ENCODE measurements at regions not wholly inside any gene's neighbourhood (a gene's known extent, or its start where the extent isn't known, plus 50 kb on each side); places are given as distances from the start of the nearest gene placed in this dataset.

- H3K4me3 ChIP-seq (ENCODE audit: low read length in 2 of 2), result no peak overlapping the region
- H3K9me3 ChIP-seq (ENCODE audit: control insufficient read depth in 2 of 2, low read length in 2 of 2), result no peaks in the 10 kb centered on the region
- H3K27me3 ChIP-seq (ENCODE audit: control insufficient read depth in 1 of 2, insufficient read depth in 2 of 2, low read length in 2 of 2), result peaks cover 0 to 5% of the 10 kb centered on the region in 2 donors
- H3K9ac ChIP-seq (ENCODE audit: low read length in 2 of 2), result no peak overlapping the region
- H3K4me1 ChIP-seq (ENCODE audit: control insufficient read depth, insufficient read depth, low read length), result no peaks in the 10 kb centered on the region
- H3K36me3 ChIP-seq (ENCODE audit: control insufficient read depth in 2 of 2, insufficient read depth in 2 of 2, low read length in 2 of 2), result no peaks in the 10 kb centered on the region
- H3K27ac ChIP-seq (ENCODE audit: low read length), result no peak overlapping the region
Observed at GRCh38 chr7:131737746-131738465, 181.5 kb upstream of the PODXL start.

- Histone ChIP-seq H3K27me3 (ENCODE audit: control insufficient read depth in 1 of 2, insufficient read depth in 2 of 2, low read length in 2 of 2) (peaks cover 0 to 5% of the 10 kb centered on the region in 2 donors), H3K9ac (ENCODE audit: low read length in 2 of 2) (no peak overlapping the region), H3K36me3 (ENCODE audit: control insufficient read depth in 2 of 2, insufficient read depth in 2 of 2, low read length in 2 of 2) (no peaks in the 10 kb centered on the region)
Observed at GRCh38 chr7:131735101-131735500, 178.7 kb upstream of the PODXL start.

GRCh38 chr7:131733604-131734003, 177.2 kb upstream of the PODXL start:
- Histone ChIP-seq H3K4me1 (ENCODE audit: control insufficient read depth, insufficient read depth, low read length) (no peaks in the 10 kb centered on the region), H3K9ac (ENCODE audit: low read length in 2 of 2) (no peak overlapping the region), H3K27me3 (ENCODE audit: control insufficient read depth in 1 of 2, insufficient read depth in 2 of 2, low read length in 2 of 2) (peaks cover 0 to 3% of the 10 kb centered on the region in 2 donors), H3K9me3 (ENCODE audit: control insufficient read depth in 2 of 2, low read length in 2 of 2) (no peaks in the 10 kb centered on the region), H3K36me3 (ENCODE audit: control insufficient read depth in 2 of 2, insufficient read depth in 2 of 2, low read length in 2 of 2) (no peaks in the 10 kb centered on the region), H3K27ac (ENCODE audit: low read length) (no peak overlapping the region), H3K4me3 (ENCODE audit: low read length in 2 of 2) (no peak overlapping the region)

More at GRCh38 chr7:131735101-131735500, 178.7 kb upstream of the PODXL start:
- no peaks in the 10 kb centered on the region for H3K4me1 ChIP-seq (ENCODE audit: control insufficient read depth, insufficient read depth, low read length)
- H3K4me3 ChIP-seq (ENCODE audit: low read length in 2 of 2), result no peak overlapping the region
- no peak overlapping the region for H3K27ac ChIP-seq (ENCODE audit: low read length)
- no peaks in the 10 kb centered on the region for H3K9me3 ChIP-seq (ENCODE audit: control insufficient read depth in 2 of 2, low read length in 2 of 2)

- Histone ChIP-seq H3K4me3 (ENCODE audit: low read length in 2 of 2) (no peak overlapping the region), H3K9me3 (ENCODE audit: control insufficient read depth in 2 of 2, low read length in 2 of 2) (no peaks in the 10 kb centered on the region), H3K4me1 (ENCODE audit: control insufficient read depth, insufficient read depth, low read length) (no peaks in the 10 kb centered on the region), H3K27me3 (ENCODE audit: control insufficient read depth in 1 of 2, insufficient read depth in 2 of 2, low read length in 2 of 2) (no peaks in the 10 kb centered on the region), H3K36me3 (ENCODE audit: control insufficient read depth in 2 of 2, insufficient read depth in 2 of 2, low read length in 2 of 2) (no peaks in the 10 kb centered on the region), H3K9ac (ENCODE audit: low read length in 2 of 2) (no peak overlapping the region), H3K27ac (ENCODE audit: low read length) (no peak overlapping the region)
Observed at GRCh38 chr7:131727189-131727588, 170.8 kb upstream of the PODXL start.

- no peak overlapping the region for H3K4me3 ChIP-seq (ENCODE audit: low read length in 2 of 2)
- H3K9me3 ChIP-seq (ENCODE audit: control insufficient read depth in 2 of 2, low read length in 2 of 2), result no peaks in the 10 kb centered on the region
- no peaks in the 10 kb centered on the region for H3K4me1 ChIP-seq (ENCODE audit: control insufficient read depth, insufficient read depth, low read length)
- no peak overlapping the region for H3K9ac ChIP-seq (ENCODE audit: low read length in 2 of 2)
- no peaks in the 10 kb centered on the region for H3K36me3 ChIP-seq (ENCODE audit: control insufficient read depth in 2 of 2, insufficient read depth in 2 of 2, low read length in 2 of 2)
- no peaks in the 10 kb centered on the region for H3K27me3 ChIP-seq (ENCODE audit: control insufficient read depth in 1 of 2, insufficient read depth in 2 of 2, low read length in 2 of 2)
- no peak overlapping the region for H3K27ac ChIP-seq (ENCODE audit: low read length)
Observed at GRCh38 chr7:131726686-131727085, 170.3 kb upstream of the PODXL start.

- Histone ChIP-seq H3K9ac (ENCODE audit: low read length in 2 of 2) (no peak overlapping the region), H3K27me3 (ENCODE audit: control insufficient read depth in 1 of 2, insufficient read depth in 2 of 2, low read length in 2 of 2) (no peaks in the 10 kb centered on the region), H3K9me3 (ENCODE audit: control insufficient read depth in 2 of 2, low read length in 2 of 2) (no peaks in the 10 kb centered on the region), H3K27ac (ENCODE audit: low read length) (no peak overlapping the region), H3K36me3 (ENCODE audit: control insufficient read depth in 2 of 2, insufficient read depth in 2 of 2, low read length in 2 of 2) (no peaks in the 10 kb centered on the region), H3K4me1 (ENCODE audit: control insufficient read depth, insufficient read depth, low read length) (no peaks in the 10 kb centered on the region), H3K4me3 (ENCODE audit: low read length in 2 of 2) (no peak overlapping the region)
Observed at GRCh38 chr7:131726031-131726430, 169.6 kb upstream of the PODXL start.

- Histone ChIP-seq H3K4me3 (ENCODE audit: low read length in 2 of 2) (no peak overlapping the region), H3K36me3 (ENCODE audit: control insufficient read depth in 2 of 2, insufficient read depth in 2 of 2, low read length in 2 of 2) (no peaks in the 10 kb centered on the region), H3K27ac (ENCODE audit: low read length) (no peak overlapping the region), H3K27me3 (ENCODE audit: control insufficient read depth in 1 of 2, insufficient read depth in 2 of 2, low read length in 2 of 2) (no peaks in the 10 kb centered on the region), H3K9me3 (ENCODE audit: control insufficient read depth in 2 of 2, low read length in 2 of 2) (no peaks in the 10 kb centered on the region), H3K9ac (ENCODE audit: low read length in 2 of 2) (no peak overlapping the region), H3K4me1 (ENCODE audit: control insufficient read depth, insufficient read depth, low read length) (no peaks in the 10 kb centered on the region)
Observed at GRCh38 chr7:131724776-131725345, 168.4 kb upstream of the PODXL start.

GRCh38 chr7:131723926-131724325, 167.5 kb upstream of the PODXL start:
- Histone ChIP-seq H3K4me1 (ENCODE audit: control insufficient read depth, insufficient read depth, low read length) (no peaks in the 10 kb centered on the region), H3K4me3 (ENCODE audit: low read length in 2 of 2) (no peak overlapping the region), H3K9me3 (ENCODE audit: control insufficient read depth in 2 of 2, low read length in 2 of 2) (no peaks in the 10 kb centered on the region), H3K27ac (ENCODE audit: low read length) (no peak overlapping the region), H3K36me3 (ENCODE audit: control insufficient read depth in 2 of 2, insufficient read depth in 2 of 2, low read length in 2 of 2) (no peaks in the 10 kb centered on the region), H3K27me3 (ENCODE audit: control insufficient read depth in 1 of 2, insufficient read depth in 2 of 2, low read length in 2 of 2) (no peaks in the 10 kb centered on the region), H3K9ac (ENCODE audit: low read length in 2 of 2) (no peak overlapping the region)

- Histone ChIP-seq H3K9ac (ENCODE audit: low read length in 2 of 2) (no peak overlapping the region), H3K9me3 (ENCODE audit: control insufficient read depth in 2 of 2, low read length in 2 of 2) (no peaks in the 10 kb centered on the region), H3K4me1 (ENCODE audit: control insufficient read depth, insufficient read depth, low read length) (no peaks in the 10 kb centered on the region), H3K27ac (ENCODE audit: low read length) (no peak overlapping the region), H3K4me3 (ENCODE audit: low read length in 2 of 2) (no peak overlapping the region), H3K27me3 (ENCODE audit: control insufficient read depth in 1 of 2, insufficient read depth in 2 of 2, low read length in 2 of 2) (no peaks in the 10 kb centered on the region), H3K36me3 (ENCODE audit: control insufficient read depth in 2 of 2, insufficient read depth in 2 of 2, low read length in 2 of 2) (no peaks in the 10 kb centered on the region)
Observed at GRCh38 chr7:131722371-131722770, 165.9 kb upstream of the PODXL start.

- H3K4me3 ChIP-seq (ENCODE audit: low read length in 2 of 2), result no peak overlapping the region
- H3K4me1 ChIP-seq (ENCODE audit: control insufficient read depth, insufficient read depth, low read length), result no peaks in the 10 kb centered on the region
- no peak overlapping the region for H3K9ac ChIP-seq (ENCODE audit: low read length in 2 of 2)
- no peaks in the 10 kb centered on the region for H3K27me3 ChIP-seq (ENCODE audit: control insufficient read depth in 1 of 2, insufficient read depth in 2 of 2, low read length in 2 of 2)
- H3K36me3 ChIP-seq (ENCODE audit: control insufficient read depth in 2 of 2, insufficient read depth in 2 of 2, low read length in 2 of 2), result no peaks in the 10 kb centered on the region
- H3K27ac ChIP-seq (ENCODE audit: low read length), result no peak overlapping the region
- no peaks in the 10 kb centered on the region for H3K9me3 ChIP-seq (ENCODE audit: control insufficient read depth in 2 of 2, low read length in 2 of 2)
Observed at GRCh38 chr7:131721660-131722059, 165.2 kb upstream of the PODXL start.

- Histone ChIP-seq H3K9ac (ENCODE audit: low read length in 2 of 2) (no peak overlapping the region), H3K36me3 (ENCODE audit: control insufficient read depth in 2 of 2, insufficient read depth in 2 of 2, low read length in 2 of 2) (no peaks in the 10 kb centered on the region), H3K4me3 (ENCODE audit: low read length in 2 of 2) (no peak overlapping the region), H3K9me3 (ENCODE audit: control insufficient read depth in 2 of 2, low read length in 2 of 2) (no peaks in the 10 kb centered on the region), H3K4me1 (ENCODE audit: control insufficient read depth, insufficient read depth, low read length) (no peaks in the 10 kb centered on the region), H3K27ac (ENCODE audit: low read length) (no peak overlapping the region), H3K27me3 (ENCODE audit: control insufficient read depth in 1 of 2, insufficient read depth in 2 of 2, low read length in 2 of 2) (no peaks in the 10 kb centered on the region)
Observed at GRCh38 chr7:131720703-131721102, 164.3 kb upstream of the PODXL start.
